H7 (cell line): ENCODE measurements at regions not wholly inside any gene's neighbourhood (a gene's known extent, or its start where the extent isn't known, plus 50 kb on each side); places are given as distances from the start of the nearest gene placed in this dataset.
A peak's percentile ranks its signal among the peaks of the same experiment; 100 is the strongest.

Experiments used
- DNase-seq: peaks from one replicate; pipeline ENCODE4 v3.0.0; 2012
- H3K27me3 ChIP-seq: 2 replicates; pipeline ENCODE4 v1.6.0; 2011; ENCODE audit warnings: mild to moderate bottlenecking, low read length; ENCODE audit not compliant: control insufficient read depth, insufficient read depth
- H3K36me3 ChIP-seq: replicated peaks from 2 replicates; pipeline ENCODE4 v1.5.1; 2011; ENCODE audit warnings: low read length; ENCODE audit not compliant: control insufficient read depth, insufficient read depth
- H3K4me3 ChIP-seq: 2 replicates; pipeline ENCODE4 v1.5.1; 2011; ENCODE audit warnings: low read depth, mild to moderate bottlenecking, control low read depth, low read length, moderate library complexity; ENCODE audit not compliant: insufficient read depth

GRCh38 chr1:213887842-213888241 lies 99.9 kb upstream of the PROX1 start:
- no peaks in the 10 kb centered on the region for H3K27me3 ChIP-seq
- no peak for DNase-seq
- H3K4me3 ChIP-seq, result no peak overlapping the region
- H3K36me3 ChIP-seq, result no peaks in the 10 kb centered on the region

GRCh38 chr1:213891989-213892902 lies 95.5 kb upstream of the PROX1 start:
- no peaks in the 10 kb centered on the region for H3K36me3 ChIP-seq
- no peak overlapping the region for H3K4me3 ChIP-seq
- no peak for DNase-seq
- no peaks in the 10 kb centered on the region for H3K27me3 ChIP-seq

- Histone ChIP-seq H3K27me3 (no peaks in the 10 kb centered on the region), H3K36me3 (no peaks in the 10 kb centered on the region)
These were observed 89.1 kb upstream of the PROX1 start for GRCh38 chr1:213898684-213899083.

GRCh38 chr1:213899413-213899812 lies 88.4 kb upstream of the PROX1 start:
- H3K27me3 ChIP-seq, result no peaks in the 10 kb centered on the region
- DNase-seq, result no peak
- H3K4me3 ChIP-seq, result no peak overlapping the region
- no peaks in the 10 kb centered on the region for H3K36me3 ChIP-seq

More at GRCh38 chr1:213898684-213899083, 89.1 kb upstream of the PROX1 start:
- no peak overlapping the region for H3K4me3 ChIP-seq
- DNase-seq, result no peak

- no peaks in the 10 kb centered on the region for H3K27me3 ChIP-seq
- DNase-seq, result peak; percentile 28
- no peak overlapping the region for H3K4me3 ChIP-seq
- no peaks in the 10 kb centered on the region for H3K36me3 ChIP-seq
These were observed 82.4 kb upstream of the PROX1 start for GRCh38 chr1:213905344-213905743.

GRCh38 chr1:213908521-213908920 lies 79.3 kb upstream of the PROX1 start:
- no peaks in the 10 kb centered on the region for H3K36me3 ChIP-seq
- no peak overlapping the region for H3K4me3 ChIP-seq
- DNase-seq, result no peak
- no peaks in the 10 kb centered on the region for H3K27me3 ChIP-seq

GRCh38 chr1:213914392-213914791 lies 73.4 kb upstream of the PROX1 start:
- Histone ChIP-seq H3K36me3 (no peaks in the 10 kb centered on the region), H3K4me3 (no peak overlapping the region), H3K27me3 (no peaks in the 10 kb centered on the region)
- peak; percentile 18 for DNase-seq

- no peak for DNase-seq
- H3K4me3 ChIP-seq, result no peak overlapping the region
- no peaks in the 10 kb centered on the region for H3K36me3 ChIP-seq
- no peaks in the 10 kb centered on the region for H3K27me3 ChIP-seq
These were observed 66.5 kb upstream of the PROX1 start for GRCh38 chr1:213921311-213921710.

- H3K27me3 ChIP-seq, result no peaks in the 10 kb centered on the region
- H3K4me3 ChIP-seq, result no peak overlapping the region
- no peaks in the 10 kb centered on the region for H3K36me3 ChIP-seq
- DNase-seq, result no peak
These were observed 66.1 kb upstream of the PROX1 start for GRCh38 chr1:213921712-213922111.

- Histone ChIP-seq H3K4me3 (no peak overlapping the region), H3K27me3 (no peaks in the 10 kb centered on the region), H3K36me3 (no peaks in the 10 kb centered on the region)
- no peak for DNase-seq
These were observed 62.1 kb upstream of the PROX1 start for GRCh38 chr1:213925531-213926182.

- Histone ChIP-seq H3K36me3 (no peaks in the 10 kb centered on the region), H3K27me3 (no peaks in the 10 kb centered on the region), H3K4me3 (no peak overlapping the region)
- no peak for DNase-seq
These were observed 59.9 kb upstream of the PROX1 start for GRCh38 chr1:213927846-213928245.

GRCh38 chr1:213929398-213929797 lies 58.4 kb upstream of the PROX1 start:
- Histone ChIP-seq H3K36me3 (no peaks in the 10 kb centered on the region), H3K4me3 (no peak overlapping the region), H3K27me3 (no peaks in the 10 kb centered on the region)
- no peak for DNase-seq

- Histone ChIP-seq H3K4me3 (no peak overlapping the region), H3K36me3 (no peaks in the 10 kb centered on the region), H3K27me3 (no peaks in the 10 kb centered on the region)
- peak; percentile 19 for DNase-seq
These were observed 55.9 kb upstream of the PROX1 start for GRCh38 chr1:213931836-213932235.

- Histone ChIP-seq H3K36me3 (no peaks in the 10 kb centered on the region), H3K4me3 (no peak overlapping the region), H3K27me3 (no peaks in the 10 kb centered on the region)
- DNase-seq, result no peak
These were observed 54.4 kb upstream of the PROX1 start for GRCh38 chr1:213933336-213933735.

GRCh38 chr1:213934649-213935048 lies 53.1 kb upstream of the PROX1 start:
- DNase-seq, result no peak
- H3K36me3 ChIP-seq, result no peaks in the 10 kb centered on the region
- H3K4me3 ChIP-seq, result no peak overlapping the region
- no peaks in the 10 kb centered on the region for H3K27me3 ChIP-seq
